ENCODE measurements at regions not wholly inside any gene's neighbourhood (a gene's known extent, or its start where the extent isn't known, plus 50 kb on each side); places are given as distances from the start of the nearest gene placed in this dataset.
"Not testable (repeated sequence)": the region's sequence is repeated elsewhere in the genome, so short reads cannot be mapped to it uniquely, and the experiment has no call there.

GRCh38 chr9:1879501-1879900 lies 135.6 kb upstream of the SMARCA2 start:
- CTCF ChIA-PET = no interaction called here
- H3K4me3 ChIP-seq (ENCODE audit: low read depth, low read length) = no peak overlapping the region
- no peak for DNase-seq (ENCODE audit: low read depth, low spot score)
- POLR2A ChIA-PET = no interaction called here
- TF ChIP-seq, protein P1, sequence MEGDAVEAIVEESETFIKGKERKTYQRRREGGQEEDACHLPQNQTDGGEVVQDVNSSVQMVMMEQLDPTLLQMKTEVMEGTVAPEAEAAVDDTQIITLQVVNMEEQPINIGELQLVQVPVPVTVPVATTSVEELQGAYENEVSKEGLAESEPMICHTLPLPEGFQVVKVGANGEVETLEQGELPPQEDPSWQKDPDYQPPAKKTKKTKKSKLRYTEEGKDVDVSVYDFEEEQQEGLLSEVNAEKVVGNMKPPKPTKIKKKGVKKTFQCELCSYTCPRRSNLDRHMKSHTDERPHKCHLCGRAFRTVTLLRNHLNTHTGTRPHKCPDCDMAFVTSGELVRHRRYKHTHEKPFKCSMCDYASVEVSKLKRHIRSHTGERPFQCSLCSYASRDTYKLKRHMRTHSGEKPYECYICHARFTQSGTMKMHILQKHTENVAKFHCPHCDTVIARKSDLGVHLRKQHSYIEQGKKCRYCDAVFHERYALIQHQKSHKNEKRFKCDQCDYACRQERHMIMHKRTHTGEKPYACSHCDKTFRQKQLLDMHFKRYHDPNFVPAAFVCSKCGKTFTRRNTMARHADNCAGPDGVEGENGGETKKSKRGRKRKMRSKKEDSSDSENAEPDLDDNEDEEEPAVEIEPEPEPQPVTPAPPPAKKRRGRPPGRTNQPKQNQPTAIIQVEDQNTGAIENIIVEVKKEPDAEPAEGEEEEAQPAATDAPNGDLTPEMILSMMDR (IDR thresholded peaks at IDR 0.05; ENCODE audit: insufficient read depth, low read length, missing control alignments) = no peak

GRCh38 chr9:1880038-1880565 lies 135.0 kb upstream of the SMARCA2 start:
- ChIA-PET POLR2A (no interaction called here), CTCF (no interaction called here)
- TF ChIP-seq, protein P1 (IDR thresholded peaks at IDR 0.05; ENCODE audit: insufficient read depth, low read length, missing control alignments) = no peak
- no peak overlapping the region for H3K4me3 ChIP-seq (ENCODE audit: low read depth, low read length)
- DNase-seq (ENCODE audit: low read depth, low spot score) = no peak

- POLR2A ChIA-PET = no interaction called here
- DNase-seq (ENCODE audit: low read depth, low spot score) = no peak
- CTCF ChIA-PET = no interaction called here
- H3K4me3 ChIP-seq (ENCODE audit: low read depth, low read length) = no peak overlapping the region
- TF ChIP-seq, protein P1 (IDR thresholded peaks at IDR 0.05; ENCODE audit: insufficient read depth, low read length, missing control alignments) = no peak
These were observed 133.3 kb upstream of the SMARCA2 start for GRCh38 chr9:1881708-1882295.

DNA sequence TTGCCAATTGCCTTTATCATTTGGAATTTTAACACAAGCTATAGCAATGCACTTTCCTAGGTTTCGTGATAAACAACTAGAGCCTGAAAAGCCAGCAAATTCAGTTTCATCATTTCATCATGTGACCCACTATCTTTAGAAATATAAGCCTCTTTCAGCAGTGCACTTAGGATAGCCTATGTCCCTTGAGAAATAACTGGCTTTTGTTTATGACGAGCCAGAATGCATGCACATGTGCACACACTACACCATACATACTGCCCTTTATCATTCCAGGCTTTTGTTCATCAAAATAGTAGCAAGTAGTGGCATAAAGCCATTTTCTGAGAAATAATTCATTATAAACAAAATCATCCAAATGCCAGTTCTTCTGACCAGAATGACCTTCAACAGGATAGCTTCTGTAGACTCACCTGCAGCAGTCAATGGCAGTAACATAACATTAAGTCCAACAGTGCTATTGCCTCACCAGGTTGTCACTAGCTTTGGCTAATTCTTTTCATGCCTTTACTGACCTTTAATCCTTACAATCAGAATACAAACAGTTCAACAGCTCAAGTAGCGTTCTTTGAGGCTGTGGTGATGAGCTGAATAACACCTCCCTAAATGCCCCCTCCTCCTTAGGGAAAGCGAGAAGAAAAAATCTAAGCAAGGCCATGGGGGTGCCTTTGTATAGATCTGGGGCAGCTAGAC lies 132.3 kb upstream of the SMARCA2 start:
- TF ChIP-seq, protein P1 (IDR thresholded peaks at IDR 0.05; ENCODE audit: insufficient read depth, low read length, missing control alignments) = no peak
- ChIA-PET POLR2A (no interaction called here), CTCF (no interaction called here)
- DNase-seq (ENCODE audit: low read depth, low spot score) = no peak
- no peak overlapping the region for H3K4me3 ChIP-seq (ENCODE audit: low read depth, low read length)

DNA sequence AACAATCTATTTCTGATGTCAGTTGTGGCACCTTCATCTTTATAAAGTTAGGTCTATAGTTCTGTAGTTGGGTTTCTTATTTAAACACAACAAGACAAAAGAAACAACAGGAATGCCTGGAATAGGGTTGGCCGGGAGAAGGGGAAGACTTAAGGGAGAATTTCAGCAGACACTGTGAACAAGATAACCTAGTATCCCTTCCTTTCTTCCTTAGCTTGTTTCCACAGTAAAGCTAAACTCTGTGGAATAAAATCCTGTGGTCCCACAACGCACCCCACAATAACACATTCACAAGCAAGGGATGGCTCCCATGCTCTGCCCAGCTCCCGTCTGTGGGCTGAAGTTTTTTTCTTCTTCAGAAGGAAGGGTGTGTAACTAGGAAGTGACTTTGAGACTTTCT lies 124.9 kb upstream of the SMARCA2 start:
- TF ChIP-seq, protein P1 (IDR thresholded peaks at IDR 0.05; ENCODE audit: insufficient read depth, low read length, missing control alignments) = no peak

GRCh38 chr9:1890816-1891215 lies 124.3 kb upstream of the SMARCA2 start:
- POLR2A ChIA-PET = no interaction called here

More for the DNA sequence above, 124.9 kb upstream of the SMARCA2 start:
- no peak overlapping the region for H3K4me3 ChIP-seq (ENCODE audit: low read depth, low read length)
- DNase-seq (ENCODE audit: low read depth, low spot score) = no peak
- ChIA-PET CTCF (no interaction called here), POLR2A (no interaction called here)

DNA sequence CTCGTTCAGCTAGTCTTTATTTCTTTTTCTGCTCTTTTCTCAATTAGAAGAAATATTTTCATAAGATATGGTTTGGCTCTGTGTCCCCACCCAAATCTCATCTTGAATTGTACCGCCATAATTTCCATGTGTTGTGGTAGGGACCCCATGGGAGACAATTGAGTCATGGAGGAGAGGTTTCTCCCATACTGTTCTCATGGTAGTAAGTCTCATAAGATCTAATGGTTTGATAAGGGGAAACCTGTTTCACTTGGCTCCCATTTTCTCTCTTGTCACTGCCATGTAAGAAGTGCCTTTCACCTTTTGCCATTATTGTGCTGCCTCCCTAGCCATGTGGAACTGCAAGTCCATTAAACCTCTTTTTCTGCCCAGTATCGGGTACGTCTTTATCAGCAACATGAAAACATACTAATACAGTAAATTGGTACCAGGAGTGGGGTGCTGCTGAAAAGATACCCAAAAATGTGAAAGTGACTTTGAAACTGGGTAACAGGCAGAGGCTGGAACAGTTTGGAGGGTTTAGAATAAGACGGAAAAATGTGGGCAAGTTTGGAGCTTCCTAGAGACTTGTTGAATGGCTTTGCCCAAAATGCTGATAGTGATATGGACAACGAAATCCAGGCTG lies 112.0 kb upstream of the SMARCA2 start:
- DNase-seq (ENCODE audit: low read depth, low spot score); CTCF ChIA-PET; POLR2A ChIA-PET; H3K4me3 ChIP-seq (ENCODE audit: low read depth, low read length): not testable (repeated sequence)

More at GRCh38 chr9:1890816-1891215, 124.3 kb upstream of the SMARCA2 start:
- TF ChIP-seq, protein P1 (IDR thresholded peaks at IDR 0.05; ENCODE audit: insufficient read depth, low read length, missing control alignments) = no peak
- CTCF ChIA-PET = no interaction called here
- H3K4me3 ChIP-seq (ENCODE audit: low read depth, low read length) = no peak overlapping the region
- DNase-seq (ENCODE audit: low read depth, low spot score) = no peak

All from AG04449 (cell line).